Umbilical cord (tissue), 1 donor: ENCODE measurements at regions not wholly inside any gene's neighbourhood (a gene's known extent, or its start where the extent isn't known, plus 50 kb on each side); places are given as distances from the start of the nearest gene placed in this dataset.
"Not testable (repeated sequence)": the region's sequence is repeated elsewhere in the genome, so short reads cannot be mapped to it uniquely, and the experiment has no call there.

Experiments used
- DNase-seq: peaks from one replicate; pipeline ENCODE4 v3.0.0-alpha.2; 2015; ENCODE audit warnings: low spot score

GRCh38 chr1:199593475-199593874 is 434.0 kb upstream of the NR5A2 start:
- DNase-seq = no peak

GRCh38 chr1:199596448-199596847 is 431.1 kb upstream of the NR5A2 start:
- not testable (repeated sequence) for DNase-seq

GRCh38 chr1:199597152-199597551 is 430.4 kb upstream of the NR5A2 start:
- DNase-seq = no peak

DNA sequence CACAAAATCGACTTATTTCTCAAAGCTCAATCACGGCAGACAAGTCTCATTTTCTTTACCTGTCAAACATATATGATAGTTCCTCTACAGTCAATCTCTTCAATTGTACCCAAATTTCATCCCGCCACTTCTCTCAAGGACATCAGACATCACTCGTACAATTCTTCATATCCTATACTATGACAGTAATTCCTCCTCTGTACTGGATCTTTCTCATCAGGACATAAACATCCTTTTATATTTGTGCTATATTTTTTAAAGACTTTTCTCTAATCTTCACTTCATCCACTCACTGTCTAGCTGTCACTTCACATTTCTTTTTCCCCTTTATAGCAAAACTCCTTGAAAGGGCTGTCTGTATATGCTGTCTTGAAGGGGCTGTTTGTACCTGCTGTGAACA is 419.1 kb upstream of the NR5A2 start:
- DNase-seq = no peak

DNA sequence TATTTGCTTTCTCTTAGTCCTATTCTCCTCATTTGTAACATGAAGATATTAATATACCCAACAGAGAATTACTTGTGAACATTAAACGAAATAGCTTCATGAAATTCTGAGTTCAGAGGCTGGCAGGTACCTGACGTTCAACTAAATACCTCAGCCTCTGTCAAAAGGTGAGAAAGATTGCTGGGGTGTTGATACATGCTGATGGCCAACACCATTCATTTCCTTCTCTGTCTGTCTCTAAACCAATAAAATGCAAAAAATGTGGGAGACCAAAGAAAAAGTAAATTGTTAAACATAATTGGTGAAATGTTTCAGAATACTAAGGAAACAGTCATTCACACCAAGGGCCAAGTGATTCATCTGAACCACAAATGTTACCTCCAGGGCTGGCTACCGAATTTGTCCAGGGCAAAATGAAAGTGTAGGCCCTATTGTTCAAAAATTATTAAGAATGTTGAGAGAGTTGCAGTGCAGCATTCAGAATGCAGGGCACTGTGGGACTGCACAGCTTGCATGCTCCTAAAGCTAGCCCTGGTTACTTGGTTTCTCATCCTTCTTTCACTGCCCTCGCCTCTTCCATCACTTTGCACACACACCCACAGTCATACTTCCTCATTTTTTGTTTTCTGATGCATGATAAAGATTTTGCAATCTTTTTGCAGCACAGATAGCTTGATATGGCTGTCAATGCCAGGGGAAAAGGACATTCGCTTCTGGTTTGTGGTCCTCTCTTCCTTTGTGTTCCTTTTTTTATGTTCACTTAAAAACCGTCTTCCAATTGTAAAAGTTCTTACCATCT is 414.3 kb upstream of the NR5A2 start:
- no peak for DNase-seq

DNA sequence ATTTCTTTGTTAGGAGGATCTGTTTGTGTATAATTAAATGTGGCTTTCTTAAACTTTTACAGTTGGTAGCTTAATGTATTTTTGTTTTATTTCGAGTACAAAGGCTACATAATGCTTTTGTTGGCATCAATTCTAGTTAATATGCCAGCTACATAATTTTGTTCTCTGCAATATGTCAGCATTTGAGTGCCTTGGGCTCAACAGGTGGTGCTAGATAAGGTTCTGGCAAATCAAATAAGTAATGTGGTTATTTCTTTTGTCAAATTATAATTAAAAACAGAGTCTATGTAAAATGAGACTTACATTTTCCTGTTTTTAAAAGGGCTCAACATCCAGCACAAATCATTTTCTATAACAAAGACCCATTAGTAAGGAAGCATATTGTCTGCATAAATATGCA is 410.6 kb upstream of the NR5A2 start:
- no peak for DNase-seq

DNA sequence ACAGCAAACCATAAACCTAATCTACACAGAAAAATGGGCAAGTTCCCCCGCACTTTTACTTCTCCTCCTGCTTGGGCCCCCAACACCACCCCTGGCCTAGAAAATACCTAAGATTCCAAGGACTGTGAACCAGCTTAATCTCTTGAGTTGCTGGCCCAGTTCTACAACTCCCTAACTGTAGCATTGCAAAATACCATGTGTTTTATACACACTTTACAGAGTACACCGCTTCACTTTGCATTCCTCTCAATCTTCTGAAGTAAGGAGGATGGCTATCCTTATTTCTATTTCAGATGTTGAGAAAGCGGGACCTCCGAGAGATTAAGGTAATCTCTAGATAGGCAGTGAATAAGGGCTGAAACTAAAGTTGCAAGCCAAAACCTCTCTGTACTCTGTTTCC is 408.3 kb upstream of the NR5A2 start:
- DNase-seq = peak; percentile 71

DNA sequence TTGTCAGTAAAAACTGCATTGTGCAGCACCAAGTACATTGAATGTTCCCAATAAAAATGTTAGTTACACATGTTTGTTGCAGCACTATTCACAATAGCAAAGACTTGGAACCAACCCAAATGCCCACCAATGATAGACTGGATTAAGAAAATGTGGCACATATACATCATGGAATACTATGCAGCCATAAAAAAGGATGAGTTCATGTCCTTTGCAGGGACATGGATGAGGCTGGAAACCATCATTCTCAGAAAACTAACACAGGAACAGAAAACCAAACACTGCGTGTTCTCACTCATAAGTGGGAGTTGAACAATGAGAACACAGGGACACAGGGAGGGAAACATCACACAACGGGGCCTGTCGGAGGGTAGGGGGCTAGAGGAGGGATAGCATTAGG is 401.3 kb upstream of the NR5A2 start:
- not testable (repeated sequence) for DNase-seq

DNA sequence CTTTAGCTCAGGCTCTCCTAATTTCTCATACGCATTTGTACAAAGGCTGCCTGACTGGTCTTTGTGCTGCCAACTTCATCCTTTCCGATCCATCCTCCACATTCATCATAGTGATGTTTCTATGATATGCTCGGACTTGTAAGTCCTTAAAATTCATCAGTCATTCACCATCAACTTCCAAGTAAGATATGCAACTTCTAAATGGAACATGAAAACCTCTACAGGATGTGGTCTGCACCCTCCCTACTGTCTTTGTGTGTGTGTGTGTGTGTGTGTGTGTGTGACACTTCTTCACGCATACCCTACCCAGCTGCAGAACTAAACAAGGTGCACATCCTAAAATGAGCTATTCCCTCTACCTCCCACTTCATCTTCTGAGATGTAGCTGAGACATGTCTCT is 397.9 kb upstream of the NR5A2 start:
- no peak for DNase-seq

DNA sequence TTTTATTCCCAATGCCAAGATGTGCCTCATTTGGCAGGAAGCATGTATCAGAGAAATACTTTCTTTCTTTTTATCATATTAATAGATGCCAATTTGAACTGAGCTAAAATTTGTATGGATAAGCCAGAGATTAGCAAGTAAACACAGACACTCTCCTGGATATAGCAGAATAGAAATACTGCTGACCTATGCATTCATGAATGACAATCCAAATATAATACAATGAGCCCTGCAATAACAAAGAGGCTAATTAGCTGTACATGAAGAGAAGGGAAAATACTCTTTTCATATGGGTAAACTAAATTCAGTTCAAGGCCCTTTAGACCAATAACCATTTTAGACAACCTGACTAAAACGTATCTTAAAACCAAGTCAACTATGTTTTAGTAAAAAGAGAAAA is 388.1 kb upstream of the NR5A2 start:
- no peak for DNase-seq

DNA sequence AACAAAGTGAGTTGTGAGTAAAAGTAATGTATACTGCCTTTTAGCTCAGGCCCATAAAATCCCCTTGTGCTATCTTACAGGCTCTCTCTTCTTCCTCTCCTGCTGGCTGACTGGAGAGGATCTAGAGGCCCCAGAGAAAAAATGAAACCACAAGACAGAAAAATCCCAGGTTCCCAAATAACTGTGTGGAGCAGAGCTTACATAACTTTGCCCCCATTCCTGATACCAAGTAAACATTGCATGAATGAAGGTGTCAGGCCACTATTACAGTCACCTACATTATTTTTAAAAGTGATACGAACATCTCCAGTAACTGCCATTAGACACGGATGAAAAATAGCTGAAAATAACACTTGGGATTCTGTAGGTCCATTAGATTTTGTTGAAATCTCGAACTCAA is 386.0 kb upstream of the NR5A2 start:
- no peak for DNase-seq

- no peak for DNase-seq
These were observed 382.6 kb upstream of the NR5A2 start for GRCh38 chr1:199644912-199645311.

GRCh38 chr1:199646761-199647160 is 380.7 kb upstream of the NR5A2 start:
- no peak for DNase-seq

DNA sequence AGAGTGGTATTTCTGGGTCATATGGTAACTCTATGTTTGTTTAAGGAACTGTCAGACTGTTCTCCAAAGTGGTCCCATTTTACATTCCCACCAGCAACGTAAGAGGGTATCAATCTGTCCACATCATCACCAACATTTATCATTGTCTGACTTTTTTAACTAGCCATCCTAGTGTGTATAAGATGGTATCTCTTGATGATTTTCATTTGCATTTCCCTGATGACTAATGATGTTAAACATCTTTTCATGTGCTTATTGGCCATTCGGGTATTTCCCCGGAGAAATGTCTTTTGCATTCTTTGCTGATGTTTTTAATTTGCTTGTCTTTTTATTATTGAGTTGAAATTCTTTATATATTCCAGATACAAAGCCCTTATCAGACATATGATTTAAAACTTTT is 370.1 kb upstream of the NR5A2 start:
- DNase-seq = no peak

GRCh38 chr1:199660071-199660470 is 367.4 kb upstream of the NR5A2 start:
- no peak for DNase-seq

DNA sequence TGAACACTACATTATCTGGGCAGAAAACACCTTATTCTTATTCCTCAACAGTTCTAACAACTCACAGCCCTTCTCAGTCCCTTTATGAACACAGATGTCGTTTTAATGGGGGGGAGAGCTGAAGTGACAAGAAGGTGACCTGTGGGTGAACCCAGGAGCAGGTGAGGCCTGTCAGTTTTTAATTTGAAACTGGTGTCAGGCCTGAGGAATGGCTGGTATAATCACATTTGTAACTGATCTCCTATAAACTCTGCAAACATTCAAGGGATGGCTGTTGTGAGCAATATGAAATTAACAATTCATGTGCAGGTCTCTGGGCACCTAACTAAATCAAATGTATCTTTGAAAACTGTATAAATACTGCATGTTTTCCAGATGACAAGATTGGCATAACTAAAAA is 362.1 kb upstream of the NR5A2 start:
- DNase-seq = no peak

GRCh38 chr1:199667089-199667488 is 360.4 kb upstream of the NR5A2 start:
- no peak for DNase-seq

GRCh38 chr1:199669916-199670315 is 357.6 kb upstream of the NR5A2 start:
- no peak for DNase-seq

- no peak for DNase-seq
These were observed 355.8 kb upstream of the NR5A2 start for GRCh38 chr1:199671684-199672083.

- DNase-seq = no peak
These were observed 351.6 kb upstream of the NR5A2 start for GRCh38 chr1:199675937-199676336.

DNA sequence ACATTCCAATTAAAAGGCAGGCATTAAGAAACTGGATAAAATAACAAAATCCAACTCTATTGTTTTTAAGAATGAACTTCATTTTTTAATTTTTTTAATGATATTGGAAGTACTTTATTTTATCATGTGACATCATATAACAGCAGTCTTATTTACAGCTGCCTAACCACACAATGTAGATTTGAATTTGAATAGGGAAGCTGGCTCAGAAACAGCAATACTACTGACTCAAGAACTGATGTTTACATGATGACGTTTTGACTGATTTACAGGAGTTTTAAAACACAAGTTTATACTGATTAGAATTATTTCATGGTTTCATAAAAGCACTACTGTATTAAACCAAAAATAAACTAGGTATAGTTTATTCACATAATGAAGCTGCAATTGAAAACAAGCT is 348.7 kb upstream of the NR5A2 start:
- no peak for DNase-seq

DNA sequence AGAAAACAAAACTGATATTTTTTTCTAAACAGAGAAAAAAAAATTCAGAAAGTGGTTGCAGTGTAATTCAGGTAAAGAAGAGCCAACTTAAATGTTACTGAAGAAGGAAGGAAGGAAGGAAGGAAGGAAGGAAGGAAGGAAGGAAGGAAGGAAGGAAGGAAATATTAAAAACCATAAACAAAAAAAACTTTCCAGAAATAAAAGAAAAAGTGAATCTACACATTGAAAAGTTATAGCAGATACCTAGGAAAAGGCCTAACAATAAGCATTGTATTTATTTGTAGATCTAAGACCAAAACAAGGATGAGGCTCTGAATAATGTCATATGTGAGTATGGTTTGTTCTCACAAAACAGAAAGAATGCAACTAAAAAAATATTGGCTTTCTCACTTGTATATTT is 345.4 kb upstream of the NR5A2 start:
- no peak for DNase-seq

GRCh38 chr1:199684686-199685273 is 342.7 kb upstream of the NR5A2 start:
- DNase-seq = peak; percentile 66

DNA sequence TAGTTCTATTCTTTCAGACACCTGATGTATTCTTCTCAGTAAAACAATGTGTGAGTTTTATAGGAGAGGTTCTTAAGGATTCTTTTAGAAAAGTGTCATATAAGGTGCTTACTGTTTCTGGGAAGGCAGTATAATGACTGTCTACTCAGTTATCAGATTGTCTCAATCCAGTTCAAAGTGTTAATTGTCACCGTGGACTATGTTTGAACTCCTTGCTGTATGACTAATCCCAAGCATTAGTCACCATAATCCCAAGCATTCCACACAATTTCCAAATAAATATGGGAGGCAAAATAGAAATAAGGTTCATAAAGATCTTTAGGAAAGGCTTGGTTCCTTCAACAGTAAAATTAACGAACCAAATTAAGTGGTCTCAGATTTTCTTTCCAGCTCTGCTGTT is 342.1 kb upstream of the NR5A2 start:
- no peak for DNase-seq
